ENCODE measurements at regions not wholly inside any gene's neighbourhood (a gene's known extent, or its start where the extent isn't known, plus 50 kb on each side); places are given as distances from the start of the nearest gene placed in this dataset.
"Not testable (repeated sequence)": the region's sequence is repeated elsewhere in the genome, so short reads cannot be mapped to it uniquely, and the experiment has no call there.

DNA sequence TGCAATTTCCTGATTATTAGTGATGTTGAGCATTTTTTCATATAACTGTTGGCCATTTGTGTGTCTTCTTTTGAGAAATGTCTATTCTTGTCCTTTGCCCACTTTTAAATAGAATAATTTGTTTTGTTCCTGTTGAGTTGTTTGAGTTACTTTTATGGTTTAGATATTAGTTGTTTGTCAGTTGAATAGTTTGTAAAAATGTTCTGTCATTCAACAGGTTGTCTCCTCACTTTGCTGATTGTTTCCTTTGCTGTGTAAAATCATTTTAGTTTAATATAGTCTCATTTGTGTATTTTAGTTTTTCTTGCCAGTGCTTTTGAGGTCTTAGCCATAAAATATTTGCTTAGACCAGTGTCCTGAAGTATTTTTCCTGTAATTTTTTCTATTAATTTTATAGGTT is 181.8 kb upstream of the GLRA2 start:
- no peaks in the 10 kb centered on the region for H3K9me3 ChIP-seq
- no peaks in the 10 kb centered on the region for H3K27me3 ChIP-seq
- H3K27ac ChIP-seq: no peak overlapping the region
- DNase-seq: no peak
- H3K4me1 ChIP-seq: no peaks in the 10 kb centered on the region
- intact Hi-C loops (cut with DNase I): no loop called here
- TF ChIP-seq, protein P1, sequence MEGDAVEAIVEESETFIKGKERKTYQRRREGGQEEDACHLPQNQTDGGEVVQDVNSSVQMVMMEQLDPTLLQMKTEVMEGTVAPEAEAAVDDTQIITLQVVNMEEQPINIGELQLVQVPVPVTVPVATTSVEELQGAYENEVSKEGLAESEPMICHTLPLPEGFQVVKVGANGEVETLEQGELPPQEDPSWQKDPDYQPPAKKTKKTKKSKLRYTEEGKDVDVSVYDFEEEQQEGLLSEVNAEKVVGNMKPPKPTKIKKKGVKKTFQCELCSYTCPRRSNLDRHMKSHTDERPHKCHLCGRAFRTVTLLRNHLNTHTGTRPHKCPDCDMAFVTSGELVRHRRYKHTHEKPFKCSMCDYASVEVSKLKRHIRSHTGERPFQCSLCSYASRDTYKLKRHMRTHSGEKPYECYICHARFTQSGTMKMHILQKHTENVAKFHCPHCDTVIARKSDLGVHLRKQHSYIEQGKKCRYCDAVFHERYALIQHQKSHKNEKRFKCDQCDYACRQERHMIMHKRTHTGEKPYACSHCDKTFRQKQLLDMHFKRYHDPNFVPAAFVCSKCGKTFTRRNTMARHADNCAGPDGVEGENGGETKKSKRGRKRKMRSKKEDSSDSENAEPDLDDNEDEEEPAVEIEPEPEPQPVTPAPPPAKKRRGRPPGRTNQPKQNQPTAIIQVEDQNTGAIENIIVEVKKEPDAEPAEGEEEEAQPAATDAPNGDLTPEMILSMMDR (IDR thresholded peaks at IDR 0.05): no peak
- TF ChIP-seq POLR2A (IDR thresholded peaks at IDR 0.05): no peak
- H3K36me3 ChIP-seq: no peaks in the 10 kb centered on the region
- H3K4me3 ChIP-seq (replicated peaks in 1 of 3): no peak overlapping the region

DNA sequence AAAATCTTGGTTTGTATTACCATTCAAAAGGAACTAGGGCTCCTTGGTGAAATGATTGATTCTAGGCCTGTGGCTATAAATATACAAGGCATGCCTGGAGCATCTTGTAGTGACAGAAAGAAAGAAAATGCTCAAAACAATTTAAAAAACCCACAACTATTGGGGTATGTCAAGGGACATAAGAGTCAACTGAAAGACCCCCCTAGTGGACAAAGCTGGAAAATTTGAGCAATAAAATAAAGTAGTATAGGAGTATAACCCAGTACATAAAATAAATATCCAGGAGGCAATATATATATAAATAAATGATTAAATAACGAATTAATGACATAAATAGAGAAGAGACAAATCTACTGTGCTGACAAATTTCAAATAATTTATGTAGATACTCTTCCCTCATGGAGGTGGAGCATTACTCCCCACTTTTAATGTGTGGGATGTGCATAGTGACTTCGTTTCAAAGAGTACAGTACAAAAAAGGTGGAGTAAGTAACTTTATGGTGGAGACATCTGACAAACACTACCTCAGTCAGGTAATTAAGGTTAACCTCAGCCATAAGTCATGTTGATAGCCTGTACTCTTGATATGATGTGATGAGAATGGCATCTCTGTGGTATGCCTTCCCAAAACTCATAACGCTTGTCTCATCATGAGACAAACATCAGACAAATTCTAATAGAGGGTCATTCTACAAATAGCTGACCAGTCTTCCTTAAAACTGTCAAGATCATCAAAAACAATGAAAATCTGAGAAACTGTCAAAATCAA is 185.0 kb upstream of the GLRA2 start:
- 62 to 64% methylated on average over 3 of the region's 3 CpGs for WGBS, 2 donors
- no peak for DNase-seq
- intact Hi-C loops (cut with DNase I): no loop called here
- no peaks in the 10 kb centered on the region for H3K36me3 ChIP-seq
- H3K4me3 ChIP-seq (replicated peaks in 1 of 3): no peak overlapping the region
- H3K9me3 ChIP-seq: no peaks in the 10 kb centered on the region
- no peaks in the 10 kb centered on the region for H3K27me3 ChIP-seq
- H3K27ac ChIP-seq: no peak overlapping the region
- no peaks in the 10 kb centered on the region for H3K4me1 ChIP-seq
- TF ChIP-seq POLR2A (IDR thresholded peaks at IDR 0.05): no peak
- TF ChIP-seq, protein P1 (IDR thresholded peaks at IDR 0.05): no peak

DNA sequence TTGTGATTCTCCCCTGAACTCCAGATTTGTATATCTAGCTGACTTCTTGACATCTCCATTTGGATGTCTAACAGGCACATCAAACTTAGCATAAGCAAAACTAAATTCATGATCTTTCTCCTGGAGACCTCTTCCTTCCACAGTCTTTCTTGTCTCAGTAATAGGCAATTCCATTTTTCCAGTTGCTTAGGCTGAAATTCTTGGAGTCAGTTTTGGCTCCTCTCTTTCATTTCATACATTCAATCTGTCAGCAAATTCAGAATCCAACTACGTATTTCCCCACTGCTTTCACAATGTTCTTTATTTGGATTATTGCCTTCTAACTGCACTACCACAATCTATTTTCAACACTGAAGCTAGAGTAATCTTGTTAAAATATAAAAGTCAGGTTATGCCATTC is 219.9 kb upstream of the GLRA2 start:
- Histone ChIP-seq H3K4me3 (replicated peaks in 1 of 3) (no peak overlapping the region), H3K4me1 (no peaks in the 10 kb centered on the region), H3K27ac (no peak overlapping the region), H3K36me3 (no peaks in the 10 kb centered on the region), H3K27me3 (no peaks in the 10 kb centered on the region), H3K9me3 (no peaks in the 10 kb centered on the region)
- intact Hi-C loops (cut with DNase I): no loop called here
- DNase-seq: no peak
- 68 to 71% methylated on average over 1 of the region's 1 CpG for WGBS, 2 donors
- TF ChIP-seq POLR2A (IDR thresholded peaks at IDR 0.05): no peak
- TF ChIP-seq, protein P1 (IDR thresholded peaks at IDR 0.05): no peak

DNA sequence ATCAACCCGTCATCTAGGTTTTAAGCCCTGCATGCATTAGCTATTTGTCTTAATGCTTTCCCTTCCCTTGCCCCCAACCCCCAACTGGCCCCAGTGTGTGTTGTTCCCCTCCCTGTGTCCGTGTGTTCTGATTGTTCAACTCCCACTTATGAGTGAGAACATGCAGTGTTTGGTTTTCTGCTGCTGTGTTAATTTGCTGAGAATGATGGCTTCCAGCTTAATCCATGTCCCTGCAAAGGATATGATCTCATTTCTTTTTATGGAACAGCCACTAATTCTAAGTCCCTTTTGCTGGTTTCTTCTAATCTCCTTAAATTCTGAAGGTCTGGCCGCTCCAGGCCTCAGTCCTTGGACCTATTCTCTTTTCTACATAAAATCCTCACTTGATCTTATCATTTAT is 220.4 kb upstream of the GLRA2 start:
- H3K4me3 ChIP-seq (replicated peaks in 1 of 3); H3K36me3 ChIP-seq; H3K27me3 ChIP-seq; intact Hi-C loops (cut with DNase I); H3K9me3 ChIP-seq; H3K4me1 ChIP-seq; DNase-seq; H3K27ac ChIP-seq: not testable (repeated sequence)
- WGBS, 2 donors: 65 to 66% methylated on average over 3 of the region's 3 CpGs

DNA sequence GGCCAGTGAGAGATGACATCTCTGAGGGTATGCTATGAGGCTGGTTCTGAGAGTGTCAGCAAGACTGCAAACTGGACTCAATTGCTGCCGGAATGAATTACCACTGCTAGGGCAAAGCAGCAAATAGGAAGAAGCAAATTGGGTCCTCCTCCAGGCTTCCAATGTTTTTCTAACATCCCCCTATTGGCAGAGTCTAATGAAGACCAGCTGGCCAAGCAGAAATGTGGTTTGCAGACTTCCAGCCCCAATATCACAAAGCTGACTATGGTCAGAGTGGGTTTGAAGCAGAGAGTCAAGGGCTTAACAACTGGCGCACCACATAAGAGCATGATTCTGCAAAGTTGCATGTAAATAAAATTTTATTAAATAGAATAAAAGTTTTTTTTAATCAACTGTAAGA is 225.4 kb upstream of the GLRA2 start:
- TF ChIP-seq POLR2A (IDR thresholded peaks at IDR 0.05): no peak
- TF ChIP-seq, protein P1 (IDR thresholded peaks at IDR 0.05): no peak
- Histone ChIP-seq H3K4me3 (replicated peaks in 1 of 3) (no peak overlapping the region), H3K27me3 (no peaks in the 10 kb centered on the region), H3K4me1 (no peaks in the 10 kb centered on the region), H3K9me3 (no peaks in the 10 kb centered on the region), H3K27ac (no peak overlapping the region), H3K36me3 (no peaks in the 10 kb centered on the region)
- intact Hi-C loops (cut with DNase I): no loop called here
- no peak for DNase-seq
- 85 to 91% methylated on average over 2 of the region's 2 CpGs for WGBS, 2 donors

DNA sequence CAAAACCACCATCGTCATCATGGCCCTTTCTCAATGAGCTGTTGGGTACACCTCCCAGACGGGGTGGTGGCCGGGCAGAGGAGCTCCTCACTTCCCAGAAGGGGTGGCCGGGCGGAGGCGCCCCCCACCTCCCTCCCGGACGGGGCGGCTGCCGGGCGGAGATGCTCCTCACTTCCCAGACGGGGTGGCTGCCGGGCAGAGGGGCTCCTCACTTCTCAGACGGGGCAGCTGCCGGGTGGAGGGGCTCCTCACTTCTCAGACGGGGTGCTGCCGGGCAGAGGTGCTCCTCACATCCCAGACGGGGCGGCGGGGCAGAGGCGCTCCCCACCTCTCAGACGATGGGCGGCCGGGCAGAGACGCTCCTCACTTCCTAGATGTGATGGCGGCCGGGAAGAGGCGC is 226.8 kb upstream of the GLRA2 start:
- 91% methylated on average over 3 of the region's 28 CpGs; no CpG with 5 or more reads in 1 of the 2 donors for WGBS, 2 donors

More for the DNA sequence above, 226.8 kb upstream of the GLRA2 start:
- H3K9me3 ChIP-seq; H3K27ac ChIP-seq; H3K4me1 ChIP-seq; DNase-seq; H3K4me3 ChIP-seq (replicated peaks in 1 of 3); H3K27me3 ChIP-seq; H3K36me3 ChIP-seq; intact Hi-C loops (cut with DNase I): not testable (repeated sequence)
